ENCODE measurements at regions not wholly inside any gene's neighbourhood (a gene's known extent, or its start where the extent isn't known, plus 50 kb on each side); places are given as distances from the start of the nearest gene placed in this dataset.

- TF ChIP-seq EP300 (IDR thresholded peaks at IDR 0.05; ENCODE audit: low read depth) (no peak), POLR2AphosphoS5 (IDR thresholded peaks at IDR 0.05) (no peak)
Measured at GRCh38 chr7:142461437-142461836, 203.6 kb upstream of the PRSS58 start.
